ENCODE measurements at regions not wholly inside any gene's neighbourhood (a gene's known extent, or its start where the extent isn't known, plus 50 kb on each side); places are given as distances from the start of the nearest gene placed in this dataset.

GRCh38 chr9:10744669-10745068 is 131.9 kb upstream of the PTPRD start:
- no peaks in the 10 kb centered on the region for H3K4me1 ChIP-seq
- no peak for TF ChIP-seq CTCF (IDR thresholded peaks at IDR 0.05)
- H3K27me3 ChIP-seq, result no peaks in the 10 kb centered on the region
- ATAC-seq (no peak), DNase-seq (no peak), FAIRE-seq (no peak)
- no peaks in the 10 kb centered on the region for H3K36me3 ChIP-seq
- WGBS, 2 donors, result 45 to 54% methylated on average over 2 of the region's 2 CpGs
- no peaks in the 10 kb centered on the region for H3K9me3 ChIP-seq
- H3K27ac ChIP-seq, result no peak overlapping the region
- H3K4me3 ChIP-seq, result no peak overlapping the region
- intact Hi-C loops (cut with DNase I), result no loop called here

- no peak overlapping the region for H3K4me3 ChIP-seq
- intact Hi-C loops (cut with DNase I), result no loop called here
- no peaks in the 10 kb centered on the region for H3K4me1 ChIP-seq
- no peak overlapping the region for H3K27ac ChIP-seq
- no peak for ATAC-seq
- H3K27me3 ChIP-seq, result no peaks in the 10 kb centered on the region
- 26 to 41% methylated on average over 2 of the region's 2 CpGs for WGBS, 2 donors
- no peak for TF ChIP-seq CTCF (IDR thresholded peaks at IDR 0.05)
- no peak for FAIRE-seq
- H3K36me3 ChIP-seq, result no peaks in the 10 kb centered on the region
- DNase-seq, result no peak
- H3K9me3 ChIP-seq, result no peaks in the 10 kb centered on the region
Observed at GRCh38 chr9:10753474-10753873, 140.7 kb upstream of the PTPRD start.

- TF ChIP-seq CTCF (IDR thresholded peaks at IDR 0.05), result no peak
- H3K36me3 ChIP-seq, result no peaks in the 10 kb centered on the region
- 53 to 67% methylated on average over 3 of the region's 3 CpGs for WGBS, 2 donors
- H3K4me3 ChIP-seq, result no peak overlapping the region
- no peaks in the 10 kb centered on the region for H3K9me3 ChIP-seq
- H3K27ac ChIP-seq, result no peak overlapping the region
- intact Hi-C loops (cut with DNase I), result no loop called here
- no peaks in the 10 kb centered on the region for H3K27me3 ChIP-seq
- no peak for DNase-seq
- FAIRE-seq, result no peak
- no peaks in the 10 kb centered on the region for H3K4me1 ChIP-seq
- ATAC-seq, result no peak
Observed at GRCh38 chr9:10764481-10764880, 151.7 kb upstream of the PTPRD start.

- H3K9me3 ChIP-seq, result no peaks in the 10 kb centered on the region
- no peak overlapping the region for H3K4me3 ChIP-seq
- no peaks in the 10 kb centered on the region for H3K27me3 ChIP-seq
- H3K36me3 ChIP-seq, result no peaks in the 10 kb centered on the region
- no peak for TF ChIP-seq CTCF (IDR thresholded peaks at IDR 0.05)
- no peak for FAIRE-seq
- ATAC-seq, result no peak
- no peak overlapping the region for H3K27ac ChIP-seq
- intact Hi-C loops (cut with DNase I), result no loop called here
- DNase-seq, result no peak
- no peaks in the 10 kb centered on the region for H3K4me1 ChIP-seq
- 36 to 46% methylated on average over 4 of the region's 4 CpGs for WGBS, 2 donors
Observed at GRCh38 chr9:10773136-10773535, 160.3 kb upstream of the PTPRD start.

- WGBS, 2 donors, result 28 to 50% methylated on average over 2 of the region's 2 CpGs
- FAIRE-seq (no peak), DNase-seq (no peak), ATAC-seq (no peak)
- no peaks in the 10 kb centered on the region for H3K9me3 ChIP-seq
- no peak for TF ChIP-seq CTCF (IDR thresholded peaks at IDR 0.05)
- no peaks in the 10 kb centered on the region for H3K4me1 ChIP-seq
- intact Hi-C loops (cut with DNase I), result no loop called here
- H3K4me3 ChIP-seq, result no peak overlapping the region
- H3K36me3 ChIP-seq, result no peaks in the 10 kb centered on the region
- no peaks in the 10 kb centered on the region for H3K27me3 ChIP-seq
- no peak overlapping the region for H3K27ac ChIP-seq
Observed at GRCh38 chr9:10774051-10774450, 161.2 kb upstream of the PTPRD start.

Data from pancreas (tissue), 10 donors.